ENCODE measurements at regions not wholly inside any gene's neighbourhood (a gene's known extent, or its start where the extent isn't known, plus 50 kb on each side); places are given as distances from the start of the nearest gene placed in this dataset.

- 0 out of 3 replicates have a peak, but pooled peaks cover 6% of the 10 kb centered on the region for H3K4me1 ChIP-seq
- DNase-seq (ENCODE audit: low read depth in 1 of 2, low spot score in 1 of 2) (no peak), ATAC-seq (no peak), FAIRE-seq (no peak)
- ChIA-PET CTCF (interaction anchor here (0.5 to 1.5 kb wide), 4 partner anchors 45 to 423 kb away, joined by 3 to 4 read pairs (median 3); no protein-coding TSS in a partner anchor), POLR2A (no interaction called here)
- WGBS (ENCODE audit: missing lambda C conversion rate), result 79% methylated on average over 5 of the region's 5 CpGs
- H3K4me3 ChIP-seq, result no peak overlapping the region
- no peak for TF ChIP-seq KDM1A (IDR thresholded peaks at IDR 0.05; ENCODE audit: low read depth)
- no peak for TF ChIP-seq GATA3 (IDR thresholded peaks at IDR 0.05; ENCODE audit: borderline replicate concordance)
- no peak for TF ChIP-seq MAZ (IDR thresholded peaks at IDR 0.05; ENCODE audit: borderline replicate concordance, low read depth, low read length)
- no peak for TF ChIP-seq PHF8 (IDR thresholded peaks at IDR 0.05; ENCODE audit: borderline replicate concordance, low read depth)
- no peak for TF ChIP-seq HOXB13 (CRISPR knock-in tag; IDR thresholded peaks at IDR 0.05; ENCODE audit: low read depth)
- no peak for TF ChIP-seq NR3C1 (IDR thresholded peaks at IDR 0.05)
- TF ChIP-seq REST (IDR thresholded peaks at IDR 0.05), result no peak
- TF ChIP-seq RFX5 (IDR thresholded peaks at IDR 0.05), result no peak
- TF ChIP-seq, protein P1, sequence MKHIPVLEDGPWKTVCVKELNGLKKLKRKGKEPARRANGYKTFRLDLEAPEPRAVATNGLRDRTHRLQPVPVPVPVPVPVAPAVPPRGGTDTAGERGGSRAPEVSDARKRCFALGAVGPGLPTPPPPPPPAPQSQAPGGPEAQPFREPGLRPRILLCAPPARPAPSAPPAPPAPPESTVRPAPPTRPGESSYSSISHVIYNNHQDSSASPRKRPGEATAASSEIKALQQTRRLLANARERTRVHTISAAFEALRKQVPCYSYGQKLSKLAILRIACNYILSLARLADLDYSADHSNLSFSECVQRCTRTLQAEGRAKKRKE (CRISPR knock-in tag; IDR thresholded peaks at IDR 0.05; ENCODE audit: low read depth), result no peak
- TF ChIP-seq JUN (IDR thresholded peaks at IDR 0.05), result no peak
- no peak for TF ChIP-seq HOXB5 (CRISPR knock-in tag; IDR thresholded peaks at IDR 0.05)
- no peak for TF ChIP-seq CBX2 (IDR thresholded peaks at IDR 0.05; ENCODE audit: borderline replicate concordance, low read depth)
- TF ChIP-seq EHMT2 (IDR thresholded peaks at IDR 0.05; ENCODE audit: low read depth), result no peak
- no peak for TF ChIP-seq TP53 (CRISPR knock-in tag; IDR thresholded peaks at IDR 0.05)
- TF ChIP-seq MAFK (IDR thresholded peaks at IDR 0.05; ENCODE audit: partially characterized antibody), result no peak
- TF ChIP-seq, protein P2, sequence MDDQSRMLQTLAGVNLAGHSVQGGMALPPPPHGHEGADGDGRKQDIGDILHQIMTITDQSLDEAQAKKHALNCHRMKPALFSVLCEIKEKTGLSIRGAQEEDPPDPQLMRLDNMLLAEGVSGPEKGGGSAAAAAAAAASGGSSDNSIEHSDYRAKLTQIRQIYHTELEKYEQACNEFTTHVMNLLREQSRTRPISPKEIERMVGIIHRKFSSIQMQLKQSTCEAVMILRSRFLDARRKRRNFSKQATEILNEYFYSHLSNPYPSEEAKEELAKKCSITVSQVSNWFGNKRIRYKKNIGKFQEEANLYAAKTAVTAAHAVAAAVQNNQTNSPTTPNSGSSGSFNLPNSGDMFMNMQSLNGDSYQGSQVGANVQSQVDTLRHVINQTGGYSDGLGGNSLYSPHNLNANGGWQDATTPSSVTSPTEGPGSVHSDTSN (IDR thresholded peaks at IDR 0.05), result no peak
- no peak for TF ChIP-seq CBX8 (IDR thresholded peaks at IDR 0.05)
- TF ChIP-seq HEYL (CRISPR knock-in tag; IDR thresholded peaks at IDR 0.05), result no peak
- no peak for TF ChIP-seq JUNB (IDR thresholded peaks at IDR 0.05)
- H3K4me2 ChIP-seq, result no peak overlapping the region
- H3K27ac ChIP-seq, result peak overlapping the region in 1 of 2 experiments; percentile 52; a peak in 1 of 6 replicates
- H3K9me3 ChIP-seq, result no peaks in the 10 kb centered on the region
These were observed 133.2 kb upstream of the KCNJ15 start for GRCh38 chr21:38123626-38124025.

GRCh38 chr21:38126666-38127303, 130.0 kb upstream of the KCNJ15 start:
- ChIA-PET POLR2A (no interaction called here), CTCF (interaction anchor here (0.6 to 2.3 kb wide), 30 partner anchors 8 to 455 kb away, joined by 3 to 12 read pairs (median 4); partner anchors contain the start of gene KCNJ6)
- H3K4me1 ChIP-seq, result 0 out of 3 replicates have a peak, but pooled peaks cover 6% of the 10 kb centered on the region
- TF ChIP-seq, protein P3, sequence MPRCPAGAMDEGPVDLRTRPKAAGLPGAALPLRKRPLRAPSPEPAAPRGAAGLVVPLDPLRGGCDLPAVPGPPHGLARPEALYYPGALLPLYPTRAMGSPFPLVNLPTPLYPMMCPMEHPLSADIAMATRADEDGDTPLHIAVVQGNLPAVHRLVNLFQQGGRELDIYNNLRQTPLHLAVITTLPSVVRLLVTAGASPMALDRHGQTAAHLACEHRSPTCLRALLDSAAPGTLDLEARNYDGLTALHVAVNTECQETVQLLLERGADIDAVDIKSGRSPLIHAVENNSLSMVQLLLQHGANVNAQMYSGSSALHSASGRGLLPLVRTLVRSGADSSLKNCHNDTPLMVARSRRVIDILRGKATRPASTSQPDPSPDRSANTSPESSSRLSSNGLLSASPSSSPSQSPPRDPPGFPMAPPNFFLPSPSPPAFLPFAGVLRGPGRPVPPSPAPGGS (IDR thresholded peaks at IDR 0.05), result no peak
- no peak for TF ChIP-seq POLR2A (IDR thresholded peaks at IDR 0.05; ENCODE audit: low read length)
- TF ChIP-seq, protein P4, sequence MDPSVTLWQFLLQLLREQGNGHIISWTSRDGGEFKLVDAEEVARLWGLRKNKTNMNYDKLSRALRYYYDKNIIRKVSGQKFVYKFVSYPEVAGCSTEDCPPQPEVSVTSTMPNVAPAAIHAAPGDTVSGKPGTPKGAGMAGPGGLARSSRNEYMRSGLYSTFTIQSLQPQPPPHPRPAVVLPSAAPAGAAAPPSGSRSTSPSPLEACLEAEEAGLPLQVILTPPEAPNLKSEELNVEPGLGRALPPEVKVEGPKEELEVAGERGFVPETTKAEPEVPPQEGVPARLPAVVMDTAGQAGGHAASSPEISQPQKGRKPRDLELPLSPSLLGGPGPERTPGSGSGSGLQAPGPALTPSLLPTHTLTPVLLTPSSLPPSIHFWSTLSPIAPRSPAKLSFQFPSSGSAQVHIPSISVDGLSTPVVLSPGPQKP (IDR thresholded peaks at IDR 0.05; ENCODE audit: low read depth, low read length), result no peak
- TF ChIP-seq RAD21 (conservative IDR thresholded peaks at IDR 0.05 in 1 of 2, IDR thresholded peaks at IDR 0.05 in 1 of 2), result peak; percentile 65 to 68
- TF ChIP-seq, protein P5, sequence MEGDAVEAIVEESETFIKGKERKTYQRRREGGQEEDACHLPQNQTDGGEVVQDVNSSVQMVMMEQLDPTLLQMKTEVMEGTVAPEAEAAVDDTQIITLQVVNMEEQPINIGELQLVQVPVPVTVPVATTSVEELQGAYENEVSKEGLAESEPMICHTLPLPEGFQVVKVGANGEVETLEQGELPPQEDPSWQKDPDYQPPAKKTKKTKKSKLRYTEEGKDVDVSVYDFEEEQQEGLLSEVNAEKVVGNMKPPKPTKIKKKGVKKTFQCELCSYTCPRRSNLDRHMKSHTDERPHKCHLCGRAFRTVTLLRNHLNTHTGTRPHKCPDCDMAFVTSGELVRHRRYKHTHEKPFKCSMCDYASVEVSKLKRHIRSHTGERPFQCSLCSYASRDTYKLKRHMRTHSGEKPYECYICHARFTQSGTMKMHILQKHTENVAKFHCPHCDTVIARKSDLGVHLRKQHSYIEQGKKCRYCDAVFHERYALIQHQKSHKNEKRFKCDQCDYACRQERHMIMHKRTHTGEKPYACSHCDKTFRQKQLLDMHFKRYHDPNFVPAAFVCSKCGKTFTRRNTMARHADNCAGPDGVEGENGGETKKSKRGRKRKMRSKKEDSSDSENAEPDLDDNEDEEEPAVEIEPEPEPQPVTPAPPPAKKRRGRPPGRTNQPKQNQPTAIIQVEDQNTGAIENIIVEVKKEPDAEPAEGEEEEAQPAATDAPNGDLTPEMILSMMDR (IDR thresholded peaks at IDR 0.05), result peak; percentile 46; the same call in 2 of the 3 replicates
- TF ChIP-seq SMC3 (IDR thresholded peaks at IDR 0.05), result peak; percentile 64
- 34% methylated on average over 8 of the region's 8 CpGs for WGBS (ENCODE audit: missing lambda C conversion rate)
- ATAC-seq (peak in 1 of 2 experiments; percentile 91; a peak in 4 of 6 replicates), FAIRE-seq (no peak), DNase-seq (ENCODE audit: low read depth in 1 of 2, low spot score in 1 of 2) (peak; percentile 10 to 68)
- H3K4me3 ChIP-seq, result no peak overlapping the region
- no peak overlapping the region for H3K4me2 ChIP-seq
- H3K9me3 ChIP-seq, result no peaks in the 10 kb centered on the region
- peak overlapping the region; percentile 52 to 57; a peak in 5 of 6 replicates for H3K27ac ChIP-seq

Measured in A549 (cell line).